ENCODE measurements at regions not wholly inside any gene's neighbourhood (a gene's known extent, or its start where the extent isn't known, plus 50 kb on each side); places are given as distances from the start of the nearest gene placed in this dataset.

GRCh38 chr5:124136609-124137008, 609.8 kb downstream of the ZNF608 start:
- TF ChIP-seq, protein P1, sequence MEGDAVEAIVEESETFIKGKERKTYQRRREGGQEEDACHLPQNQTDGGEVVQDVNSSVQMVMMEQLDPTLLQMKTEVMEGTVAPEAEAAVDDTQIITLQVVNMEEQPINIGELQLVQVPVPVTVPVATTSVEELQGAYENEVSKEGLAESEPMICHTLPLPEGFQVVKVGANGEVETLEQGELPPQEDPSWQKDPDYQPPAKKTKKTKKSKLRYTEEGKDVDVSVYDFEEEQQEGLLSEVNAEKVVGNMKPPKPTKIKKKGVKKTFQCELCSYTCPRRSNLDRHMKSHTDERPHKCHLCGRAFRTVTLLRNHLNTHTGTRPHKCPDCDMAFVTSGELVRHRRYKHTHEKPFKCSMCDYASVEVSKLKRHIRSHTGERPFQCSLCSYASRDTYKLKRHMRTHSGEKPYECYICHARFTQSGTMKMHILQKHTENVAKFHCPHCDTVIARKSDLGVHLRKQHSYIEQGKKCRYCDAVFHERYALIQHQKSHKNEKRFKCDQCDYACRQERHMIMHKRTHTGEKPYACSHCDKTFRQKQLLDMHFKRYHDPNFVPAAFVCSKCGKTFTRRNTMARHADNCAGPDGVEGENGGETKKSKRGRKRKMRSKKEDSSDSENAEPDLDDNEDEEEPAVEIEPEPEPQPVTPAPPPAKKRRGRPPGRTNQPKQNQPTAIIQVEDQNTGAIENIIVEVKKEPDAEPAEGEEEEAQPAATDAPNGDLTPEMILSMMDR (IDR thresholded peaks at IDR 0.05) = no peak
- no peak for TF ChIP-seq POLR2A (IDR thresholded peaks at IDR 0.05)
